Stomach (tissue), 8 donors: ENCODE measurements at regions not wholly inside any gene's neighbourhood (a gene's known extent, or its start where the extent isn't known, plus 50 kb on each side); places are given as distances from the start of the nearest gene placed in this dataset.
A peak's percentile ranks its signal among the peaks of the same experiment; 100 is the strongest.

ENCODE experiments used
- DNase-seq, 2 donors: peaks; one replicate each; pipeline versions ENCODE4 v3.0.0 to v3.0.0-alpha.2; 2013 to 2019
- H3K27ac ChIP-seq, 5 donors: fragments of 200-600 bp in 4 of 5; sonication (generic) in 4 of 5; one replicate each; pipeline ENCODE4 v1.5.1; 2013 to 2019; ENCODE audit warnings: mild to moderate bottlenecking in 1 of 5, moderate library complexity in 1 of 5
- H3K27me3 ChIP-seq, 3 donors: fragments of 200-600 bp; sonication (generic); one replicate each; pipeline ENCODE4 v1.5.1; 2017 to 2019; ENCODE audit warnings: mixed run types in 1 of 3
- H3K36me3 ChIP-seq, 4 donors: fragments of 200-600 bp; sonication (generic); 1 replicate in 3 of 4; 2 replicates in 1 of 4; pipeline ENCODE4 v1.5.1; 2016 to 2019
- H3K4me1 ChIP-seq, 4 donors: fragments of 200-600 bp; sonication (generic); one replicate each; pipeline ENCODE4 v1.5.1; 2016 to 2019
- H3K4me3 ChIP-seq, 4 donors: fragments of 200-600 bp; sonication (generic) in 3 of 4; one replicate each; pipeline ENCODE4 v1.5.1; 2016 to 2019; ENCODE audit warnings: mild to moderate bottlenecking in 1 of 4
- H3K9me3 ChIP-seq, 4 donors: fragments of 200-600 bp; sonication (generic); one replicate each; pipeline ENCODE4 v1.5.1; 2016 to 2019
- CTCF ChIP-seq, 7 experiments: fragments of 450-650 bp in 4 of 7; fragments of 200-600 bp in 3 of 7; sonication (generic) in 3 of 7; IDR thresholded peaks; one replicate each; pipeline ENCODE4 v1.5.1; 2016 to 2019; ENCODE audit warnings: antibody characterized with exemption in 7 of 7, control low read depth in 2 of 7, mild to moderate bottlenecking in 1 of 7
- EP300 ChIP-seq: sonication (generic); formaldehyde crosslinking; IDR thresholded peaks from one replicate; pipeline ENCODE4 v1.6.1; 2017; ENCODE audit warnings: antibody characterized with exemption
- POLR2A ChIP-seq, 4 donors: fragments of 450-650 bp; IDR thresholded peaks; one replicate each; pipeline ENCODE4 v1.6.1; 2016; ENCODE audit warnings: antibody characterized with exemption in 4 of 4, control low read depth in 2 of 4, mild to moderate bottlenecking in 1 of 4, moderate library complexity in 1 of 4
- POLR2AphosphoS5 ChIP-seq, 3 donors: sonication (generic); formaldehyde crosslinking; IDR thresholded peaks; one replicate each; pipeline ENCODE4 v1.6.1; 2016; ENCODE audit warnings: antibody characterized with exemption in 3 of 3
- WGBS, 5 donors: extraction: QIAGEN DNeasy Blood & Tissue Kit in 3 of 5; methylation state at CpG; one replicate each; pipeline versions ENCODE4 v1.1.5 to v1.1.7; 2013 to 2018; 5-methylcytosine and 5-hydroxymethylcytosine counted together
- intact Hi-C: fragments of 100-400 bp; cut with DNase I; formaldehyde crosslinking; loops from one replicate; pipeline ENCODE4 v1.15.1; 2023; ENCODE audit warnings: low total_unique reads
- donor health status: healthy with polysubstance abuse.
- donor health status: Bipolar disorder and iron deficiency.
- donor health status: healthy.

GRCh38 chr2:64910972-64911433, 78.2 kb upstream of the SLC1A4 start:
- DNase-seq, result no peak
- H3K27me3 ChIP-seq, result no peaks in the 10 kb centered on the region
- no peaks in the 10 kb centered on the region for H3K9me3 ChIP-seq
- intact Hi-C loops, result no loop called here
- H3K4me1 ChIP-seq, result no peaks in the 10 kb centered on the region
- 35 to 67% (median 57%) methylated on average over 1 of the region's 1 CpG for WGBS, 5 donors
- TF ChIP-seq CTCF (IDR thresholded peaks at IDR 0.05) (no peak), EP300 (no peak), POLR2A (IDR thresholded peaks at IDR 0.05) (no peak), POLR2AphosphoS5 (IDR thresholded peaks at IDR 0.05) (no peak)
- no peaks in the 10 kb centered on the region for H3K36me3 ChIP-seq
- no peak overlapping the region for H3K27ac ChIP-seq
- no peak overlapping the region for H3K4me3 ChIP-seq

GRCh38 chr2:64913357-64913869, 75.8 kb upstream of the SLC1A4 start:
- TF ChIP-seq CTCF (IDR thresholded peaks at IDR 0.05), result no peak
- TF ChIP-seq POLR2A (IDR thresholded peaks at IDR 0.05), result no peak
- TF ChIP-seq EP300, result no peak
- no peak for TF ChIP-seq POLR2AphosphoS5 (IDR thresholded peaks at IDR 0.05)
- intact Hi-C loops, result no loop called here
- peak; percentile 35 to 75 for DNase-seq
- no peak overlapping the region for H3K27ac ChIP-seq
- H3K36me3 ChIP-seq, result no peaks in the 10 kb centered on the region
- H3K4me1 ChIP-seq, result peaks cover 0 to 7% (median 6%) of the 10 kb centered on the region in 4 donors
- no peaks in the 10 kb centered on the region for H3K27me3 ChIP-seq
- H3K4me3 ChIP-seq, result no peak overlapping the region
- H3K9me3 ChIP-seq, result no peaks in the 10 kb centered on the region
- WGBS, 5 donors, result 40 to 53% (median 48%) methylated on average over 5 of the region's 5 CpGs

- WGBS, 5 donors, result 84 to 90% (median 87%) methylated on average over 9 of the region's 9 CpGs
Observed at GRCh38 chr2:64914247-64914646, 75.0 kb upstream of the SLC1A4 start.

GRCh38 chr2:64914735-64915509, 74.3 kb upstream of the SLC1A4 start:
- Histone ChIP-seq H3K4me3 (no peak overlapping the region), H3K36me3 (no peaks in the 10 kb centered on the region), H3K9me3 (no peaks in the 10 kb centered on the region), H3K4me1 (peaks cover 0 to 11% (median 7%) of the 10 kb centered on the region in 4 donors), H3K27me3 (no peaks in the 10 kb centered on the region), H3K27ac (no peak overlapping the region)
- 50 to 63% (median 58%) methylated on average over 7 of the region's 7 CpGs for WGBS, 5 donors
- DNase-seq, result no peak
- no peak for TF ChIP-seq POLR2AphosphoS5 (IDR thresholded peaks at IDR 0.05)
- no peak for TF ChIP-seq POLR2A (IDR thresholded peaks at IDR 0.05)
- no peak for TF ChIP-seq CTCF (IDR thresholded peaks at IDR 0.05)
- no peak for TF ChIP-seq EP300
- intact Hi-C loops, result loop anchor here (5.0 kb wide), 1 partner anchor 127 kb away; no protein-coding TSS in a partner anchor

More at GRCh38 chr2:64914247-64914646, 75.0 kb upstream of the SLC1A4 start:
- H3K27ac ChIP-seq, result no peak overlapping the region
- no peaks in the 10 kb centered on the region for H3K9me3 ChIP-seq
- intact Hi-C loops, result no loop called here
- H3K4me3 ChIP-seq, result no peak overlapping the region
- TF ChIP-seq POLR2A (IDR thresholded peaks at IDR 0.05) (no peak), POLR2AphosphoS5 (IDR thresholded peaks at IDR 0.05) (no peak), EP300 (no peak), CTCF (IDR thresholded peaks at IDR 0.05) (no peak)
- H3K36me3 ChIP-seq, result no peaks in the 10 kb centered on the region
- H3K4me1 ChIP-seq, result peaks cover 0 to 11% (median 7%) of the 10 kb centered on the region in 4 donors
- DNase-seq, result no peak
- H3K27me3 ChIP-seq, result no peaks in the 10 kb centered on the region
